CD4-positive, CD25-positive, alpha-beta regulatory T cell (primary cell): ENCODE measurements at regions not wholly inside any gene's neighbourhood (a gene's known extent, or its start where the extent isn't known, plus 50 kb on each side); places are given as distances from the start of the nearest gene placed in this dataset.

Source experiments
- ATAC-seq, 2 donors: fragments of 150-1000 bp; cut with Tn5 transposase; one replicate each; pipeline ENCODE4 v1.10.0; 2021; ENCODE audit warnings: low read depth in 2 of 2, moderate number of reproducible peaks in 2 of 2, moderate library complexity in 1 of 2
- DNase-seq, 3 donors: peaks; one replicate each; pipeline versions ENCODE4 v3.0.0 to v3.0.0-alpha.2; 2012 to 2022; ENCODE audit warnings: mixed read lengths in 1 of 3
- H3K27ac ChIP-seq: one replicate; pipeline ENCODE4 v1.7.0; 2013; ENCODE audit warnings: mild to moderate bottlenecking, low read length; ENCODE audit not compliant: insufficient read depth, poor library complexity, severe bottlenecking
- H3K27me3 ChIP-seq: one replicate; pipeline ENCODE4 v1.7.0; 2013; ENCODE audit warnings: low read length; ENCODE audit not compliant: control insufficient read depth, insufficient read depth
- H3K36me3 ChIP-seq: one replicate; pipeline ENCODE4 v1.7.0; 2013; ENCODE audit warnings: mild to moderate bottlenecking, low read length, moderate library complexity; ENCODE audit not compliant: control insufficient read depth, insufficient read depth
- H3K4me1 ChIP-seq: 2 replicates; pipeline ENCODE4 v1.7.0; 2013; ENCODE audit warnings: mild to moderate bottlenecking, low read length; ENCODE audit not compliant: insufficient read depth, control insufficient read depth, poor library complexity, severe bottlenecking
- H3K4me3 ChIP-seq: one replicate; pipeline ENCODE4 v1.7.0; 2013; ENCODE audit warnings: low read depth, mild to moderate bottlenecking, low read length, moderate library complexity
- H3K9me3 ChIP-seq, 2 experiments: 1 replicate in 1 of 2; 2 replicates in 1 of 2; pipeline ENCODE4 v1.7.0; 2013; ENCODE audit warnings: low read length in 2 of 2, mild to moderate bottlenecking in 1 of 2, moderate library complexity in 1 of 2; ENCODE audit not compliant: control insufficient read depth in 2 of 2
- H3K27ac Mint-ChIP-seq, 3 donors: one replicate each; pipeline ENCODE4 v1.8.0; 2020 to 2022; ENCODE audit warnings: mild to moderate bottlenecking in 3 of 3, mixed read lengths in 3 of 3, moderate library complexity in 2 of 3
- H3K27me3 Mint-ChIP-seq: one replicate; pipeline ENCODE4 v1.8.0; 2022; ENCODE audit warnings: mild to moderate bottlenecking, mixed read lengths
- H3K36me3 Mint-ChIP-seq: one replicate; pipeline ENCODE4 v1.8.0; 2020; ENCODE audit warnings: mixed read lengths
- H3K4me1 Mint-ChIP-seq, 4 donors: one replicate each; pipeline ENCODE4 v1.8.0; 2020 to 2022; ENCODE audit warnings: mixed read lengths in 4 of 4, mild to moderate bottlenecking in 1 of 4
- H3K4me3 Mint-ChIP-seq, 4 donors: one replicate each; pipeline ENCODE4 v1.8.0; 2020 to 2022; ENCODE audit warnings: mild to moderate bottlenecking in 4 of 4, mixed read lengths in 4 of 4, moderate library complexity in 3 of 4
- H3K9me3 Mint-ChIP-seq, 7 donors: one replicate each; pipeline ENCODE4 v1.8.0; 2020 to 2022; ENCODE audit warnings: mixed read lengths in 7 of 7, mild to moderate bottlenecking in 3 of 7, moderate library complexity in 2 of 7

DNA sequence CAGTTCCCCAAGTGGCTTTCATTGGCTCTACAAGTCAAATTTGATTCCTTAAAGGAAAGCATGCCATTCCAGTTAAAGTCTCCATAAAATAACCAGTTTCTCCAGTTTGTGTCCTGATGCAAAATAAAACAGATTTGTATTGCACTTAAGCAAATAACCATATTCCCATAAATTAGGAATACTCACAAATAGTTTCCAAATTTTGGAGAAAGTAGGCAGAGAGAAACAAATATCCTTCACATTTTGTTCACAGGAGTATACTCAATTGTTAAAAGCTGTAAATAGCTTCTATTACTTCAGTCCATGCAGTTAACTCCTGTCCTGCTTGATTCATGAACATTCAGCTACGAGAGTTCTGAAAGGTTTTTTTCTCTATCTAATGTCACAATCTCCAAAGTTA is 281.4 kb upstream of the RGS17 start:
- H3K27me3 ChIP-seq = no peaks in the 10 kb centered on the region
- H3K4me3 ChIP-seq = no peak overlapping the region
- Mint-ChIP-seq H3K27ac (no peak overlapping the region), H3K9me3 (peaks cover 0 to 13% (median 3%) of the 10 kb centered on the region in 7 donors), H3K36me3 (no peaks in the 10 kb centered on the region), H3K4me3 (no peak overlapping the region), H3K4me1 (no peaks in the 10 kb centered on the region), H3K27me3 (no peaks in the 10 kb centered on the region)
- no peak for ATAC-seq
- no peaks in the 10 kb centered on the region for H3K4me1 ChIP-seq
- no peaks in the 10 kb centered on the region for H3K9me3 ChIP-seq
- H3K27ac ChIP-seq = no peak overlapping the region
- no peaks in the 10 kb centered on the region for H3K36me3 ChIP-seq
- no peak for DNase-seq

DNA sequence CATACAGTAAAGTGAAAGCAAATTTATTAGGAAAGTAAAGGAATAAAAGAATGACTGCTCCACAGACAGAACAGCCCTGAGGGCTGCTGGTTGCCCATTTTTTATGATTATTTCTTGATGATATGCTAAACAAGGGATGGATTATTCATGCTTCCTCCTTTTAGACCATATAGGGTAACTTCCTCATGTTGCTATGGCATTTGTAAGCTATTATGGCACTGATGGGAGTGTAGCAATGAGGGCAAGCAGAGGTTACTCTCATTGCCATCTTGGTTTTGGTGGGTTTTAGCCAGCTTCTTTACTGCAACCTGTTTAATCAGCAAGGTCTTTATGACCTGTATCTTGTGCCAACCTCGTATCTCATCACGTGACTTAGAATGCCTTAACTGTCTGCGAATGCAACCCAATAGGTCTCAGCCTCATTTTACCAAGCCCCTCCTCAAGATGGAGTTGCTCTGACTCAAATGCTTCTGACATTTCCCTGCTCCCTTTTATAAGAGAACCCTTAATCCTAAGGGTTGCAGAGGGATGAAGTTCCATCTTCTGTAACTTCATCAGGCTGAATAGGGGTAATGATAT is 280.1 kb upstream of the RGS17 start:
- Mint-ChIP-seq H3K4me1 (no peaks in the 10 kb centered on the region), H3K27ac (no peak overlapping the region), H3K9me3 (peaks cover 0 to 13% (median 3%) of the 10 kb centered on the region in 7 donors), H3K36me3 (no peaks in the 10 kb centered on the region), H3K27me3 (no peaks in the 10 kb centered on the region), H3K4me3 (no peak overlapping the region)
- DNase-seq (no peak), ATAC-seq (no peak)
- Histone ChIP-seq H3K27ac (no peak overlapping the region), H3K4me1 (no peaks in the 10 kb centered on the region), H3K27me3 (no peaks in the 10 kb centered on the region), H3K9me3 (no peaks in the 10 kb centered on the region), H3K36me3 (no peaks in the 10 kb centered on the region), H3K4me3 (no peak overlapping the region)

DNA sequence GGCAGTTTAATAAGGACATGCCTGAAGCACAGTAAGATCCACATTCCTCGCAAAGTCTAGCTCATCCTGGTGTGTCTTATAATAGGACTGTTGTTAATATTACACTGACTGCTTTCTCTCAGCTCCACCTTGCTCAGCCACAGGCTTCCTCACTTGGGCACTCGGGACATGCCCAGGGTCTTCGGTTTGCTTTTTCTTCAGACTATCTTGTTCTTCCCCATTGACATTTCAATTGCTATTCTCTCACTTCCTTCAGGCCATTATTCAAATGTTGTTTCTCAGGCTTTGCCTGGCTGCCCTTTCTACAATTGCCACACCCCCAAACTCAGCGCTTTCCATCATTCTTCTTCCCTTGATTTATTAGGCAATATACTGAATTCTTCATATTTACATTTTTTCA is 274.8 kb upstream of the RGS17 start:
- Histone ChIP-seq H3K27me3 (no peaks in the 10 kb centered on the region), H3K9me3 (peaks cover 0 to 2% of the 10 kb centered on the region in 2 experiments), H3K36me3 (no peaks in the 10 kb centered on the region), H3K4me1 (no peaks in the 10 kb centered on the region), H3K4me3 (no peak overlapping the region), H3K27ac (no peak overlapping the region)
- Mint-ChIP-seq H3K4me1 (no peaks in the 10 kb centered on the region), H3K9me3 (peaks cover 0 to 11% (median 3%) of the 10 kb centered on the region in 7 donors), H3K36me3 (no peaks in the 10 kb centered on the region), H3K4me3 (no peak overlapping the region), H3K27ac (no peak overlapping the region), H3K27me3 (no peaks in the 10 kb centered on the region)
- no peak for ATAC-seq
- no peak for DNase-seq

DNA sequence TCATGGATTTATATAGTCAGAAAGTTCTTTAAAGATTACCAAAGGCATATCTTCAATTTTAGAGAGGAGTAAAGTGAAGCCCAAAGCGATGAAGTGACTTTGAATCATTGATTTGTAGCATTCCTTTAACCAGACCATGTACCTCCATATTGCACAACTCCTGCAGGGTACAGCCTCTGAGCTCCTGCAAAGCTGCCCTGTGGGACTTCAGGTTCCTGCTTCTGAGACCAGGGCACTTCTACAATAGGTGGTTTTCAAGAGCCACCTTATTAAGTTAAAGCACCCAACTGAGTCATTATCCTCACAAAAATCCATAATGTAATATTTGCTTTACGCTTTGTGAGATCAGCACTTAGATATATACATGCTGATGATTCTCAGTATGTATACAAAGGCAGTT is 270.7 kb upstream of the RGS17 start:
- no peaks in the 10 kb centered on the region for H3K4me1 Mint-ChIP-seq

DNA sequence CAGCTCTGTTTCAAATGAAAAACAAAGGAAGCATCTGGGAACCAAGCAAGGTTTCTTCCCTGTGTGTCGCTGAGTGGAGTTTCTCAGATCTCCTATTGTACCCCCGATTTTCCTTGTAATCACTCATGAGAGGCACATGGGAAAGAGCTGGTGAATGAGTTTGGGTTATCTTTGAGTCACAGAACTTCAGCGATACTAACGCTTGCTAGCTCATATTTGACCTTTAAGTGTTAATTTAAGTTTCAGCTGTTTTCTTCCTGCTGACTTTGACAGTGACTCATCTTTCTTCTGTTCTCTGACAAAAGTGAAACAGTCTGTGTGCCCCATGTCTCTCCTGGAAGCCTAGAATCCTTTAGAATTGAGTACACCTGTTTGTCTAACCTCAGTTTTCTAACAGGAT is 261.1 kb upstream of the RGS17 start:
- Mint-ChIP-seq H3K4me1 (no peaks in the 10 kb centered on the region), H3K9me3 (peaks cover 0 to 6% (median 0%) of the 10 kb centered on the region in 7 donors), H3K27ac (no peak overlapping the region), H3K27me3 (no peaks in the 10 kb centered on the region), H3K36me3 (no peaks in the 10 kb centered on the region), H3K4me3 (no peak overlapping the region)
- Histone ChIP-seq H3K36me3 (no peaks in the 10 kb centered on the region), H3K27me3 (no peaks in the 10 kb centered on the region), H3K4me1 (no peaks in the 10 kb centered on the region), H3K9me3 (no peaks in the 10 kb centered on the region), H3K27ac (no peak overlapping the region), H3K4me3 (no peak overlapping the region)
- no peak for ATAC-seq
- peak in 1 of 3 donors; percentile 4 for DNase-seq

More for the DNA sequence above, 270.7 kb upstream of the RGS17 start:
- peaks cover 0 to 2% of the 10 kb centered on the region in 2 experiments for H3K9me3 ChIP-seq
- ATAC-seq = no peak
- no peak overlapping the region for H3K27ac Mint-ChIP-seq
- no peak for DNase-seq
- no peaks in the 10 kb centered on the region for H3K4me1 ChIP-seq
- H3K4me3 Mint-ChIP-seq = no peak overlapping the region
- peaks cover 0 to 6% (median 1%) of the 10 kb centered on the region in 7 donors for H3K9me3 Mint-ChIP-seq
- H3K4me3 ChIP-seq = no peak overlapping the region
- no peaks in the 10 kb centered on the region for H3K27me3 Mint-ChIP-seq
- no peaks in the 10 kb centered on the region for H3K36me3 ChIP-seq
- no peaks in the 10 kb centered on the region for H3K36me3 Mint-ChIP-seq
- no peak overlapping the region for H3K27ac ChIP-seq
- H3K27me3 ChIP-seq = no peaks in the 10 kb centered on the region

DNA sequence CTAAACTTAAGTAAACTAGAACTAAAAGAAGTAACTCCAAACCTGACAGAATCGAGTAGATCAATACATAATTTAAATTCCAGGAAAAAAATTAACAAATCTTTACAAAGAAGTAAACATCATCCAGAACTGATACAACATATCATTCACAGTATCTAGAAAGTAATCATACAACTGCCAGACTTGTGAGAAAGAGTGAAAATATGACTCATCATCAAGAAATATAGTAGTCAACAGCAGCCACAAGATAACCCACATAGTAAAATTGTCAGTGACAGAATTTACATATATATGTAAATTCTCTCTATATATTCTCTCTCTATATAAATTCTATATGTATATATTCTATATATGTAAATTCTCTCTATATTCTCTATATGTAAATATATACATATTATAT is 242.8 kb upstream of the RGS17 start:
- Histone ChIP-seq H3K27ac (no peak overlapping the region), H3K27me3 (no peaks in the 10 kb centered on the region), H3K4me1 (no peaks in the 10 kb centered on the region), H3K4me3 (no peak overlapping the region), H3K36me3 (no peaks in the 10 kb centered on the region), H3K9me3 (no peaks in the 10 kb centered on the region)
- peak in 1 of 3 donors; percentile 5 for DNase-seq
- Mint-ChIP-seq H3K36me3 (no peaks in the 10 kb centered on the region), H3K4me1 (no peaks in the 10 kb centered on the region), H3K4me3 (no peak overlapping the region), H3K27ac (no peak overlapping the region), H3K27me3 (no peaks in the 10 kb centered on the region), H3K9me3 (peaks cover 0 to 1% (median 0%) of the 10 kb centered on the region in 7 donors)
- no peak for ATAC-seq

DNA sequence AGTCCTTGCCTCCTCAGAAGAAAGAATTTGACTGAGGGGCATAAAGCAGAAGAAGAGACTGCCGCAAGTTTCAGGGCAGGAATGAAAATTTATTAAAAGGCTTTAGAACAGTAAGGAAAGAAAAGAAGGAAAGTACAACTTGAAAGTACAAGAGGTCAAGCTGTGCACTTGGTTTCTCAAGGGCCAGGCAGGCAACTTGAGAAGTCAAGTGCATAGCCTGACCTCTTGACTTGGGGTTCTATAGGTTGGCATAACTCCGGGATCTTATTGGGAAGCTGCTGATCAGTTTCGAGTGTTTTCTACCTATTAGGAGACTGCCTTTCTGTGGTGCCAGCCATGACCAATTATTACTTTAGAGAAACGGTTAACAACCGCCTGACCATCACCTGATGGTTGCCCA is 237.0 kb upstream of the RGS17 start:
- Mint-ChIP-seq H3K27ac (no peak overlapping the region), H3K4me3 (no peak overlapping the region), H3K9me3 (peaks cover 0 to 6% (median under 1%) of the 10 kb centered on the region in 7 donors), H3K36me3 (no peaks in the 10 kb centered on the region), H3K27me3 (no peaks in the 10 kb centered on the region), H3K4me1 (no peaks in the 10 kb centered on the region)
- H3K4me3 ChIP-seq = no peak overlapping the region
- DNase-seq (no peak), ATAC-seq (no peak)
- H3K9me3 ChIP-seq = no peaks in the 10 kb centered on the region
- H3K4me1 ChIP-seq = no peaks in the 10 kb centered on the region
- H3K36me3 ChIP-seq = no peaks in the 10 kb centered on the region
- no peaks in the 10 kb centered on the region for H3K27me3 ChIP-seq
- no peak overlapping the region for H3K27ac ChIP-seq

DNA sequence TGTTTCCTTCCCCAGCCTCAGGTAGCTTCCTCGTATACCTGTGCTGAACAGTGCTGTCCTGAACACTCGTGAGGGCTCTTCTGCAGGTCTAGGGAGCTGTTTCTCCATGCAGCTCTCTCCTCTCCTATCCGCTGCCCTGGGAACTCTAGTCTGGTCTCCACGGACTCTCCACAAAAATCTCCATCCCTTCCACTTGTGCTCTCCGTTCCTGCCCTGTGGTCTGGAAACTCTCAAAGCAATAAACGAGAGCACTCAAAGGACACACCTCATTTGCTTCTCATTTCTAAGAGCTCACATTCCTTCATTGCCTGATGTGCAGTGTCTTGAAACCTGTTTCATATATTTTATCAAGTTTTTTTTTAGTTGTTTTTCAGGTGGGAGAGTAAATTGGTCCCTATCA is 235.9 kb upstream of the RGS17 start:
- H3K9me3 Mint-ChIP-seq = peaks cover 0 to 13% (median 2%) of the 10 kb centered on the region in 7 donors
- Histone ChIP-seq H3K9me3 (no peaks in the 10 kb centered on the region), H3K27ac (no peak overlapping the region), H3K36me3 (no peaks in the 10 kb centered on the region), H3K4me1 (no peaks in the 10 kb centered on the region), H3K27me3 (no peaks in the 10 kb centered on the region), H3K4me3 (no peak overlapping the region)
- ATAC-seq (no peak), DNase-seq (no peak)
- H3K27ac Mint-ChIP-seq = no peak overlapping the region
- H3K27me3 Mint-ChIP-seq = no peaks in the 10 kb centered on the region
- no peaks in the 10 kb centered on the region for H3K4me1 Mint-ChIP-seq
- H3K4me3 Mint-ChIP-seq = no peak overlapping the region
- no peaks in the 10 kb centered on the region for H3K36me3 Mint-ChIP-seq
